Mesenchymal stem cell (in vitro differentiated cells and primary cell): ENCODE measurements at regions not wholly inside any gene's neighbourhood (a gene's known extent, or its start where the extent isn't known, plus 50 kb on each side); places are given as distances from the start of the nearest gene placed in this dataset.

Experiments
- DNase-seq: peaks from one replicate; pipeline ENCODE4 v3.0.0-alpha.2; 2013
- H2AFZ ChIP-seq: one replicate; pipeline ENCODE4 v1.6.1; 2013; ENCODE audit warnings: low read depth, mild to moderate bottlenecking, control low read depth, inconsistent platforms, low read length, moderate library complexity
- H2AK5ac ChIP-seq: 2 replicates; pipeline ENCODE4 v1.6.1; 2013; ENCODE audit warnings: low read length, moderate library complexity, mild to moderate bottlenecking, inconsistent platforms; ENCODE audit not compliant: severe bottlenecking
- H2BK120ac ChIP-seq: one replicate; pipeline ENCODE4 v1.6.1; 2013; ENCODE audit warnings: low read depth, mild to moderate bottlenecking, inconsistent platforms, low read length, moderate library complexity
- H2BK12ac ChIP-seq, 2 experiments: one replicate each; pipeline ENCODE4 v1.6.1; 2013; ENCODE audit warnings: inconsistent platforms in 2 of 2, low read length in 2 of 2, mild to moderate bottlenecking in 2 of 2, moderate library complexity in 2 of 2, control low read depth in 1 of 2
- H2BK15ac ChIP-seq: one replicate; pipeline ENCODE4 v1.6.1; 2013; ENCODE audit warnings: mild to moderate bottlenecking, low read depth, inconsistent platforms; ENCODE audit not compliant: poor library complexity, severe bottlenecking
- H2BK5ac ChIP-seq: 2 replicates; pipeline ENCODE4 v1.6.1; 2013; ENCODE audit warnings: low read depth, mild to moderate bottlenecking, low read length, control low read depth, inconsistent platforms; ENCODE audit not compliant: poor library complexity, severe bottlenecking
- H3K14ac ChIP-seq, 2 experiments: one replicate each; pipeline ENCODE4 v1.6.1; 2013; ENCODE audit warnings: inconsistent platforms in 2 of 2, low read length in 2 of 2, control low read depth in 1 of 2, mild to moderate bottlenecking in 1 of 2, moderate library complexity in 1 of 2
- H3K18ac ChIP-seq, 2 experiments: one replicate each; pipeline ENCODE4 v1.6.1; 2013; ENCODE audit warnings: inconsistent platforms in 2 of 2, low read length in 2 of 2, control low read depth in 1 of 2, low read depth in 1 of 2, mild to moderate bottlenecking in 1 of 2
- H3K23ac ChIP-seq, 2 experiments: one replicate each; pipeline ENCODE4 v1.6.1; 2013; ENCODE audit warnings: inconsistent platforms in 2 of 2, low read length in 2 of 2, mild to moderate bottlenecking in 2 of 2, moderate library complexity in 2 of 2, control low read depth in 1 of 2
- H3K27ac ChIP-seq: 2 replicates; pipeline ENCODE4 v1.5.1; 2013; ENCODE audit warnings: mild to moderate bottlenecking, moderate library complexity, low read length, control low read depth, inconsistent platforms; ENCODE audit not compliant: poor library complexity, severe bottlenecking
- H3K27me3 ChIP-seq, 2 experiments: 2 replicates each; pipeline versions ENCODE4 v1.6.1 to v1.7.0; 2013; ENCODE audit warnings: low read length in 2 of 2, mild to moderate bottlenecking in 2 of 2, moderate library complexity in 2 of 2, control low read depth in 1 of 2, inconsistent platforms in 1 of 2; ENCODE audit not compliant: control insufficient read depth in 1 of 2, insufficient read depth in 1 of 2
- H3K36me3 ChIP-seq, 2 experiments: 2 replicates each; pipeline versions ENCODE4 v1.6.1 to v1.7.0; 2013; ENCODE audit warnings: low read length in 2 of 2, control low read depth in 1 of 2, inconsistent platforms in 1 of 2, low read depth in 1 of 2, mild to moderate bottlenecking in 1 of 2; ENCODE audit not compliant: insufficient read depth in 2 of 2, control insufficient read depth in 1 of 2
- H3K4ac ChIP-seq, 2 experiments: one replicate each; pipeline ENCODE4 v1.6.1; 2013; ENCODE audit warnings: inconsistent platforms in 2 of 2, low read length in 2 of 2, mild to moderate bottlenecking in 2 of 2, moderate library complexity in 2 of 2, control low read depth in 1 of 2, low read depth in 1 of 2
- H3K4me1 ChIP-seq: 2 replicates; pipeline ENCODE4 v1.6.1; 2013; ENCODE audit warnings: low read depth, low read length, control low read depth; ENCODE audit not compliant: control insufficient read depth, insufficient read depth
- H3K4me2 ChIP-seq: 2 replicates; pipeline ENCODE4 v1.6.1; 2013; ENCODE audit warnings: low read length, mild to moderate bottlenecking, inconsistent platforms; ENCODE audit not compliant: poor library complexity, severe bottlenecking
- H3K4me3 ChIP-seq, 2 experiments: 2 replicates each; pipeline versions ENCODE4 v1.5.1 to v1.7.0; 2013; ENCODE audit warnings: low read length in 2 of 2, mild to moderate bottlenecking in 2 of 2, control low read depth in 1 of 2, low read depth in 1 of 2; ENCODE audit not compliant: insufficient read depth in 1 of 2
- H3K79me1 ChIP-seq: replicated peaks from 2 replicates; pipeline ENCODE4 v1.6.1; 2013; ENCODE audit warnings: mild to moderate bottlenecking, control low read depth, low read length, inconsistent platforms; ENCODE audit not compliant: poor library complexity, severe bottlenecking
- H3K9ac ChIP-seq: 2 replicates; pipeline ENCODE4 v1.7.0; 2013; ENCODE audit warnings: mild to moderate bottlenecking, low read length, moderate library complexity
- H3K9me3 ChIP-seq: 2 replicates; pipeline ENCODE4 v1.7.0; 2013; ENCODE audit warnings: mild to moderate bottlenecking, low read length; ENCODE audit not compliant: control insufficient read depth
- H4K8ac ChIP-seq: one replicate; pipeline ENCODE4 v1.6.1; 2013; ENCODE audit warnings: inconsistent platforms, mild to moderate bottlenecking, low read length, moderate library complexity
- H4K91ac ChIP-seq: one replicate; pipeline ENCODE4 v1.6.1; 2013; ENCODE audit warnings: mild to moderate bottlenecking, low read length, inconsistent platforms
- WGBS: methylation state at CpG from one replicate; pipeline ENCODE4 v1.1.7; 2013; ENCODE audit warnings: mixed read lengths; 5-methylcytosine and 5-hydroxymethylcytosine counted together

DNA sequence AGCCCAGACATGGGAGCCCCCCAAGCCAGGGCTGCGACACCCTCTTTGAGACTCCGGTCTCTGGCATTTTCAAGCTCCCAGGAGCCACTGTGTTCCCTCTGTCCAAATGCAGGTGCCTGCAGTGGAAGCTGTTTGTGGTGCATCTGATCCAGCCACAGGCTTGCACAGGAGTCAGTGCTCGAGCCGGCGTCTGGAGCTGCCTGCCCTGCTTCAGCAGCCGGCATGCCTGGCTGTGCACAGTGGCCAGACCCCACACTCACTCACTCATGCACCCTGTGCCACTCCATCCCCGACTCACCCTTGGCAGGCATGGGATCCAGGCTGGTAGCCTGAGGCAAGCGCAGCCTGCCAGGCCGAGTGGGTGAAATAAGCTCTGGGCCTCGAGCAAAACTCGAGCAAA is 555.0 kb upstream of the CCDC54 start:
- Histone ChIP-seq H2BK5ac (no peak overlapping the region), H4K8ac (no peak overlapping the region), H3K18ac (no peak overlapping the region), H3K4me2 (no peak overlapping the region), H2BK12ac (no peak overlapping the region), H3K4me1 (no peaks in the 10 kb centered on the region), H3K4ac (no peak overlapping the region), H3K79me1 (no peaks in the 10 kb centered on the region), H3K27ac (no peak overlapping the region), H3K23ac (no peak overlapping the region), H2BK120ac (no peak overlapping the region), H2BK15ac (no peak overlapping the region), H3K27me3 (no peaks in the 10 kb centered on the region), H2AK5ac (no peak overlapping the region), H2AFZ (no peak overlapping the region), H3K36me3 (no peaks in the 10 kb centered on the region), H3K9ac (no peak overlapping the region), H3K4me3 (no peak overlapping the region), H4K91ac (no peak overlapping the region), H3K9me3 (no peaks in the 10 kb centered on the region), H3K14ac (peak overlapping the region in 1 of 2 experiments; percentile 83)
- 97% methylated on average over 10 of the region's 11 CpGs for WGBS
- no peak for DNase-seq

GRCh38 chr3:106823701-106824100 is 553.5 kb upstream of the CCDC54 start:
- Histone ChIP-seq H4K8ac (no peak overlapping the region), H3K4me2 (no peak overlapping the region), H3K9ac (no peak overlapping the region), H2BK5ac (no peak overlapping the region), H3K27me3 (no peaks in the 10 kb centered on the region), H2BK15ac (no peak overlapping the region), H3K79me1 (no peaks in the 10 kb centered on the region), H3K9me3 (no peaks in the 10 kb centered on the region), H2BK12ac (no peak overlapping the region), H2AK5ac (no peak overlapping the region), H2AFZ (no peak overlapping the region), H3K4me1 (no peaks in the 10 kb centered on the region), H3K36me3 (no peaks in the 10 kb centered on the region), H3K18ac (no peak overlapping the region), H3K14ac (no peak overlapping the region), H3K27ac (no peak overlapping the region), H4K91ac (no peak overlapping the region), H3K23ac (no peak overlapping the region), H3K4ac (no peak overlapping the region), H2BK120ac (no peak overlapping the region), H3K4me3 (no peak overlapping the region)
- 99% methylated on average over 3 of the region's 3 CpGs for whole genome bisulfite sequencing
- DNase-seq: no peak

- no peaks in the 10 kb centered on the region for H3K4me1 ChIP-seq
- H3K4me3 ChIP-seq: no peak overlapping the region
- H2BK120ac ChIP-seq: no peak overlapping the region
- H3K4me2 ChIP-seq: no peak overlapping the region
- no peak overlapping the region for H3K4ac ChIP-seq
- peak overlapping the region in 1 of 2 experiments; percentile 6 for H2BK12ac ChIP-seq
- no peak overlapping the region for H2BK5ac ChIP-seq
- H4K91ac ChIP-seq: no peak overlapping the region
- peak; percentile 62 for DNase-seq
- no peak overlapping the region for H2BK15ac ChIP-seq
- H3K27ac ChIP-seq: peak overlapping the region; percentile 31
- H3K9me3 ChIP-seq: no peaks in the 10 kb centered on the region
- no peak overlapping the region for H2AK5ac ChIP-seq
- no peak overlapping the region for H3K9ac ChIP-seq
- no peaks in the 10 kb centered on the region for H3K79me1 ChIP-seq
- H4K8ac ChIP-seq: no peak overlapping the region
- no peak overlapping the region for H3K23ac ChIP-seq
- H3K27me3 ChIP-seq: no peaks in the 10 kb centered on the region
- no peak overlapping the region for H2AFZ ChIP-seq
- 65% methylated on average over 1 of the region's 1 CpG for WGBS
- peak overlapping the region in 1 of 2 experiments; percentile 2 for H3K18ac ChIP-seq
- no peak overlapping the region for H3K14ac ChIP-seq
- H3K36me3 ChIP-seq: no peaks in the 10 kb centered on the region
Observed at GRCh38 chr3:106824856-106825255, 552.4 kb upstream of the CCDC54 start.

GRCh38 chr3:106825962-106826605 is 551.2 kb upstream of the CCDC54 start:
- Histone ChIP-seq H3K27ac (peak overlapping the region; percentile 82), H2AFZ (no peak overlapping the region), H2BK120ac (no peak overlapping the region), H3K27me3 (no peaks in the 10 kb centered on the region), H2AK5ac (peak overlapping the region; percentile 84), H3K4me3 (no peak overlapping the region), H3K14ac (no peak overlapping the region), H3K4me2 (no peak overlapping the region), H3K36me3 (no peaks in the 10 kb centered on the region), H3K4me1 (no peaks in the 10 kb centered on the region), H3K18ac (peak overlapping the region in 1 of 2 experiments; percentile 48), H3K4ac (no peak overlapping the region), H2BK12ac (no peak overlapping the region), H3K9me3 (no peaks in the 10 kb centered on the region), H2BK5ac (no peak overlapping the region), H3K23ac (no peak overlapping the region), H2BK15ac (no peak overlapping the region), H4K8ac (no peak overlapping the region), H3K9ac (peak overlapping the region; percentile 35), H3K79me1 (no peaks in the 10 kb centered on the region), H4K91ac (no peak overlapping the region)
- DNase-seq: peak; percentile 80
- 86% methylated on average over 4 of the region's 4 CpGs for WGBS
